ENCODE measurements at regions not wholly inside any gene's neighbourhood (a gene's known extent, or its start where the extent isn't known, plus 50 kb on each side); places are given as distances from the start of the nearest gene placed in this dataset.

DNA sequence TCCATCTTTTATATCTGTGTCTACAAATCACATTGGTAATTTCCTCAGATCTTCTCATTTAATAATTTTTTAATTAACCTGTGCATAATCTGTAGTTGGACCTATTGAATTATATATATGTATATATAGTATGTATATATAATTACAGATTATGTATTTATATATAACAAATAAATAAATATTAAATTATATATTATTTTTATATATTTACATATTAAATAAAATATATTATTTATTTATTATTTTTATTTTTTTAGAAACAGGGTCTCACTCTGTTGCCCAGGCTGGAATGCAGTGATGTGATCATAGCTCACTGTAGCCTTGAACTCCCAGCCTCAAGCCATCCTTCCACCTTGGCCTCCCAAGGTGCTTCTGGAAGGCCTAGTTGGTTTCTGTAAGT is 197.9 kb downstream of the FGF9 start:
- no peak for DNase-seq (ENCODE audit: low read depth)
- CTCF ChIA-PET: interaction anchor here (0.7 kb wide), 1 partner anchor 131 kb away, joined by 4 read pairs; no protein-coding TSS in a partner anchor

GRCh38 chr13:21871382-21871781 is 200.5 kb downstream of the FGF9 start:
- Histone ChIP-seq H3K4me3 (ENCODE audit: low read depth, low read length) (no peak overlapping the region), H3K36me3 (ENCODE audit: control insufficient read depth, insufficient read depth, low read length) (no peaks in the 10 kb centered on the region), H3K27me3 (ENCODE audit: control insufficient read depth, insufficient read depth, low read length) (no peaks in the 10 kb centered on the region)
- POLR2A ChIA-PET: no interaction called here
- CTCF ChIA-PET: no interaction called here
- TF ChIP-seq, protein P1, sequence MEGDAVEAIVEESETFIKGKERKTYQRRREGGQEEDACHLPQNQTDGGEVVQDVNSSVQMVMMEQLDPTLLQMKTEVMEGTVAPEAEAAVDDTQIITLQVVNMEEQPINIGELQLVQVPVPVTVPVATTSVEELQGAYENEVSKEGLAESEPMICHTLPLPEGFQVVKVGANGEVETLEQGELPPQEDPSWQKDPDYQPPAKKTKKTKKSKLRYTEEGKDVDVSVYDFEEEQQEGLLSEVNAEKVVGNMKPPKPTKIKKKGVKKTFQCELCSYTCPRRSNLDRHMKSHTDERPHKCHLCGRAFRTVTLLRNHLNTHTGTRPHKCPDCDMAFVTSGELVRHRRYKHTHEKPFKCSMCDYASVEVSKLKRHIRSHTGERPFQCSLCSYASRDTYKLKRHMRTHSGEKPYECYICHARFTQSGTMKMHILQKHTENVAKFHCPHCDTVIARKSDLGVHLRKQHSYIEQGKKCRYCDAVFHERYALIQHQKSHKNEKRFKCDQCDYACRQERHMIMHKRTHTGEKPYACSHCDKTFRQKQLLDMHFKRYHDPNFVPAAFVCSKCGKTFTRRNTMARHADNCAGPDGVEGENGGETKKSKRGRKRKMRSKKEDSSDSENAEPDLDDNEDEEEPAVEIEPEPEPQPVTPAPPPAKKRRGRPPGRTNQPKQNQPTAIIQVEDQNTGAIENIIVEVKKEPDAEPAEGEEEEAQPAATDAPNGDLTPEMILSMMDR (IDR thresholded peaks at IDR 0.05; ENCODE audit: insufficient read depth, low read depth, low read length): no peak
- DNase-seq (ENCODE audit: low read depth): no peak

More for the DNA sequence above, 197.9 kb downstream of the FGF9 start:
- TF ChIP-seq, protein P1 (IDR thresholded peaks at IDR 0.05; ENCODE audit: insufficient read depth, low read depth, low read length): no peak
- Histone ChIP-seq H3K4me3 (ENCODE audit: low read depth, low read length) (no peak overlapping the region), H3K27me3 (ENCODE audit: control insufficient read depth, insufficient read depth, low read length) (no peaks in the 10 kb centered on the region), H3K36me3 (ENCODE audit: control insufficient read depth, insufficient read depth, low read length) (no peaks in the 10 kb centered on the region)
- POLR2A ChIA-PET: no interaction called here

GRCh38 chr13:21871919-21872318 is 201.0 kb downstream of the FGF9 start:
- Histone ChIP-seq H3K4me3 (ENCODE audit: low read depth, low read length) (no peak overlapping the region), H3K36me3 (ENCODE audit: control insufficient read depth, insufficient read depth, low read length) (no peaks in the 10 kb centered on the region), H3K27me3 (ENCODE audit: control insufficient read depth, insufficient read depth, low read length) (no peaks in the 10 kb centered on the region)
- TF ChIP-seq, protein P1 (IDR thresholded peaks at IDR 0.05; ENCODE audit: insufficient read depth, low read depth, low read length): no peak
- POLR2A ChIA-PET: no interaction called here
- CTCF ChIA-PET: no interaction called here
- no peak for DNase-seq (ENCODE audit: low read depth)

- DNase-seq (ENCODE audit: low read depth): no peak
Measured at GRCh38 chr13:21872795-21873194, 201.9 kb downstream of the FGF9 start.

DNA sequence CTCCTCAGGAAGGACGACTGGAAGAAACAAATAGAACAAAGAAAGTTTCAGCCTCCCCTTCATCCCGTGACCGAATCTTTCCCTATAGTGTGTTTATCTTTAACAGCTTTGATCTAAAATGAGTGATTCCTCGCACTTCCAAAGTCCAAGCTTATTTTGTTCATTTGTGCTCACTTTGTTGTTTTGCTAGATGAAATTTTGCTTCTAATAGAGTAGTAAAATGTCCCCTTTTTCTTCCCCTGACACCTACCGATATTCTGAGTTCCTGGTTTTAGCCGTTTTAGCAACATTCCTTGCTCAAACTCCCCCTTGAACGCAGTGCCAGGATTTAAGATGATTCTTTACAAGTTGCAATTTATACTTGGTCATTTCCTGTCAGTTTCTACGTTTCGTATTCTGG is 204.2 kb downstream of the FGF9 start:
- CTCF ChIA-PET: no interaction called here
- Histone ChIP-seq H3K36me3 (ENCODE audit: control insufficient read depth, insufficient read depth, low read length) (no peaks in the 10 kb centered on the region), H3K27me3 (ENCODE audit: control insufficient read depth, insufficient read depth, low read length) (no peaks in the 10 kb centered on the region), H3K4me3 (ENCODE audit: low read depth, low read length) (no peak overlapping the region)
- POLR2A ChIA-PET: no interaction called here
- TF ChIP-seq, protein P1 (IDR thresholded peaks at IDR 0.05; ENCODE audit: insufficient read depth, low read depth, low read length): no peak
- no peak for DNase-seq (ENCODE audit: low read depth)

More at GRCh38 chr13:21872795-21873194, 201.9 kb downstream of the FGF9 start:
- Histone ChIP-seq H3K36me3 (ENCODE audit: control insufficient read depth, insufficient read depth, low read length) (no peaks in the 10 kb centered on the region), H3K27me3 (ENCODE audit: control insufficient read depth, insufficient read depth, low read length) (no peaks in the 10 kb centered on the region), H3K4me3 (ENCODE audit: low read depth, low read length) (no peak overlapping the region)
- ChIA-PET POLR2A (no interaction called here), CTCF (no interaction called here)
- TF ChIP-seq, protein P1 (IDR thresholded peaks at IDR 0.05; ENCODE audit: insufficient read depth, low read depth, low read length): no peak

Data from BJ (cell line).